Peyer's patch (tissue), 4 donors: ENCODE measurements at regions not wholly inside any gene's neighbourhood (a gene's known extent, or its start where the extent isn't known, plus 50 kb on each side); places are given as distances from the start of the nearest gene placed in this dataset.

Experiments used
- DNase-seq, 3 donors: peaks; one replicate each; pipeline ENCODE4 v3.0.0-alpha.2; 2017 to 2019
- H3K27ac ChIP-seq, 4 donors: fragments of 200-600 bp; sonication (generic); one replicate each; pipeline ENCODE4 v1.5.1; 2016 to 2019
- H3K27me3 ChIP-seq, 2 donors: fragments of 200-600 bp; sonication (generic); one replicate each; pipeline ENCODE4 v1.5.1; 2019
- H3K36me3 ChIP-seq, 3 donors: fragments of 200-600 bp; sonication (generic); one replicate each; pipeline ENCODE4 v1.5.1; 2016 to 2019
- H3K4me1 ChIP-seq, 4 donors: fragments of 200-600 bp; sonication (generic); one replicate each; pipeline ENCODE4 v1.5.1; 2016 to 2019
- H3K4me3 ChIP-seq, 4 donors: fragments of 200-600 bp; sonication (generic); 1 replicate in 3 of 4; 2 replicates in 1 of 4; pipeline ENCODE4 v1.5.1; 2016 to 2019; ENCODE audit warnings: mild to moderate bottlenecking in 1 of 4
- H3K9me3 ChIP-seq, 4 donors: fragments of 200-600 bp; sonication (generic); one replicate each; pipeline ENCODE4 v1.5.1; 2016 to 2019; ENCODE audit warnings: mild to moderate bottlenecking in 1 of 4
- CTCF ChIP-seq, 6 experiments: fragments of 450-650 bp in 4 of 6; fragments of 200-600 bp in 2 of 6; sonication (generic) in 1 of 6; IDR thresholded peaks; one replicate each; pipeline ENCODE4 v1.5.1; 2017 to 2019; ENCODE audit warnings: antibody characterized with exemption in 6 of 6, mild to moderate bottlenecking in 3 of 6, moderate library complexity in 1 of 6
- POLR2A ChIP-seq, 2 donors: fragments of 450-650 bp; IDR thresholded peaks; one replicate each; pipeline ENCODE4 v1.5.1; 2017; ENCODE audit warnings: antibody characterized with exemption in 2 of 2, mild to moderate bottlenecking in 2 of 2, moderate library complexity in 2 of 2

GRCh38 chr12:102601621-102602020 lies 121.3 kb upstream of the IGF1 start:
- DNase-seq, result no peak
- H3K9me3 ChIP-seq, result no peaks in the 10 kb centered on the region
- no peaks in the 10 kb centered on the region for H3K4me1 ChIP-seq
- no peaks in the 10 kb centered on the region for H3K36me3 ChIP-seq
- no peaks in the 10 kb centered on the region for H3K27me3 ChIP-seq
- TF ChIP-seq POLR2A (IDR thresholded peaks at IDR 0.05) (no peak), CTCF (IDR thresholded peaks at IDR 0.05) (no peak)
- H3K4me3 ChIP-seq, result no peak overlapping the region
- no peak overlapping the region for H3K27ac ChIP-seq

- TF ChIP-seq POLR2A (IDR thresholded peaks at IDR 0.05) (no peak), CTCF (IDR thresholded peaks at IDR 0.05) (no peak)
- no peak for DNase-seq
- Histone ChIP-seq H3K4me3 (no peak overlapping the region), H3K27ac (no peak overlapping the region), H3K36me3 (no peaks in the 10 kb centered on the region), H3K27me3 (no peaks in the 10 kb centered on the region), H3K4me1 (no peaks in the 10 kb centered on the region), H3K9me3 (no peaks in the 10 kb centered on the region)
Observed at GRCh38 chr12:102596687-102597086, 116.3 kb upstream of the IGF1 start.

GRCh38 chr12:102596031-102596430 lies 115.7 kb upstream of the IGF1 start:
- Histone ChIP-seq H3K4me3 (no peak overlapping the region), H3K27me3 (no peaks in the 10 kb centered on the region), H3K9me3 (no peaks in the 10 kb centered on the region), H3K27ac (no peak overlapping the region), H3K36me3 (no peaks in the 10 kb centered on the region), H3K4me1 (no peaks in the 10 kb centered on the region)
- TF ChIP-seq CTCF (IDR thresholded peaks at IDR 0.05), result no peak
- no peak for TF ChIP-seq POLR2A (IDR thresholded peaks at IDR 0.05)
- DNase-seq, result no peak

GRCh38 chr12:102595315-102595714 lies 115.0 kb upstream of the IGF1 start:
- Histone ChIP-seq H3K27me3 (no peaks in the 10 kb centered on the region), H3K27ac (no peak overlapping the region), H3K4me1 (no peaks in the 10 kb centered on the region), H3K36me3 (no peaks in the 10 kb centered on the region), H3K9me3 (no peaks in the 10 kb centered on the region), H3K4me3 (no peak overlapping the region)
- DNase-seq, result no peak
- TF ChIP-seq POLR2A (IDR thresholded peaks at IDR 0.05), result no peak
- no peak for TF ChIP-seq CTCF (IDR thresholded peaks at IDR 0.05)

GRCh38 chr12:102593134-102593533 lies 112.8 kb upstream of the IGF1 start:
- Histone ChIP-seq H3K4me1 (no peaks in the 10 kb centered on the region), H3K27ac (no peak overlapping the region)
- TF ChIP-seq POLR2A (IDR thresholded peaks at IDR 0.05) (no peak), CTCF (IDR thresholded peaks at IDR 0.05) (no peak)

GRCh38 chr12:102592134-102592533 lies 111.8 kb upstream of the IGF1 start:
- Histone ChIP-seq H3K27me3 (no peaks in the 10 kb centered on the region), H3K36me3 (no peaks in the 10 kb centered on the region), H3K9me3 (no peaks in the 10 kb centered on the region), H3K4me1 (no peaks in the 10 kb centered on the region), H3K27ac (no peak overlapping the region), H3K4me3 (no peak overlapping the region)
- no peak for DNase-seq
- no peak for TF ChIP-seq POLR2A (IDR thresholded peaks at IDR 0.05)
- no peak for TF ChIP-seq CTCF (IDR thresholded peaks at IDR 0.05)

More at GRCh38 chr12:102593134-102593533, 112.8 kb upstream of the IGF1 start:
- H3K36me3 ChIP-seq, result no peaks in the 10 kb centered on the region
- no peaks in the 10 kb centered on the region for H3K27me3 ChIP-seq
- no peak for DNase-seq
- H3K4me3 ChIP-seq, result no peak overlapping the region
- no peaks in the 10 kb centered on the region for H3K9me3 ChIP-seq
